ENCODE measurements at regions not wholly inside any gene's neighbourhood (a gene's known extent, or its start where the extent isn't known, plus 50 kb on each side); places are given as distances from the start of the nearest gene placed in this dataset.

DNA sequence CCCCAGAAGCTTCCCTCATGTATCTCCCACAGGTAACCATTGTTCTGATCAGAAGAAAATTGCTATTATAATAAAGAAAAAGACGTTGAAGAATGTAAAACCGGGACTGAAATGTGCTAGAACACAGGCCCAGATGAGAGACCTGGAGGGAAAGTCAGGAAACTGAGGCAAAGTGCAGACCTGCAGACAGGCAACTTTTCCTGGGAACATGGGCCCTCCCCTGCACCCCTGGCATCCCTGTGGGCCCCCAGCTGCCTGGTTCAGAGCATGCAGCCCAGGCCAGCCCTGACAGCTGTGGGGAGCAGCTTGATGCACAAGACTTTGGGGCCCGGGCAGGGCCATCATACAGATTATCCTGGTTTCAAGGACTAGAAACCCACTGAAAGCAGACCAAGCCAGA lies 212.2 kb downstream of the CDC5L start:
- H3K27me3 ChIP-seq (replicated peaks): no peaks in the 10 kb centered on the region
- DNase-seq: no peak
- TF ChIP-seq, protein P1, sequence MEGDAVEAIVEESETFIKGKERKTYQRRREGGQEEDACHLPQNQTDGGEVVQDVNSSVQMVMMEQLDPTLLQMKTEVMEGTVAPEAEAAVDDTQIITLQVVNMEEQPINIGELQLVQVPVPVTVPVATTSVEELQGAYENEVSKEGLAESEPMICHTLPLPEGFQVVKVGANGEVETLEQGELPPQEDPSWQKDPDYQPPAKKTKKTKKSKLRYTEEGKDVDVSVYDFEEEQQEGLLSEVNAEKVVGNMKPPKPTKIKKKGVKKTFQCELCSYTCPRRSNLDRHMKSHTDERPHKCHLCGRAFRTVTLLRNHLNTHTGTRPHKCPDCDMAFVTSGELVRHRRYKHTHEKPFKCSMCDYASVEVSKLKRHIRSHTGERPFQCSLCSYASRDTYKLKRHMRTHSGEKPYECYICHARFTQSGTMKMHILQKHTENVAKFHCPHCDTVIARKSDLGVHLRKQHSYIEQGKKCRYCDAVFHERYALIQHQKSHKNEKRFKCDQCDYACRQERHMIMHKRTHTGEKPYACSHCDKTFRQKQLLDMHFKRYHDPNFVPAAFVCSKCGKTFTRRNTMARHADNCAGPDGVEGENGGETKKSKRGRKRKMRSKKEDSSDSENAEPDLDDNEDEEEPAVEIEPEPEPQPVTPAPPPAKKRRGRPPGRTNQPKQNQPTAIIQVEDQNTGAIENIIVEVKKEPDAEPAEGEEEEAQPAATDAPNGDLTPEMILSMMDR (IDR thresholded peaks at IDR 0.05; ENCODE audit: low read depth, low read length, missing control alignments): no peak
- no peak overlapping the region for H3K27ac ChIP-seq
- in situ Hi-C loops (cut with HindIII; ENCODE audit: low pct_ligation_motif_present, low sequenced_read_pairs): no loop called here
- H3K4me3 ChIP-seq (ENCODE audit: low read depth, low read length): no peak overlapping the region
- no peaks in the 10 kb centered on the region for H3K36me3 ChIP-seq (replicated peaks)

DNA sequence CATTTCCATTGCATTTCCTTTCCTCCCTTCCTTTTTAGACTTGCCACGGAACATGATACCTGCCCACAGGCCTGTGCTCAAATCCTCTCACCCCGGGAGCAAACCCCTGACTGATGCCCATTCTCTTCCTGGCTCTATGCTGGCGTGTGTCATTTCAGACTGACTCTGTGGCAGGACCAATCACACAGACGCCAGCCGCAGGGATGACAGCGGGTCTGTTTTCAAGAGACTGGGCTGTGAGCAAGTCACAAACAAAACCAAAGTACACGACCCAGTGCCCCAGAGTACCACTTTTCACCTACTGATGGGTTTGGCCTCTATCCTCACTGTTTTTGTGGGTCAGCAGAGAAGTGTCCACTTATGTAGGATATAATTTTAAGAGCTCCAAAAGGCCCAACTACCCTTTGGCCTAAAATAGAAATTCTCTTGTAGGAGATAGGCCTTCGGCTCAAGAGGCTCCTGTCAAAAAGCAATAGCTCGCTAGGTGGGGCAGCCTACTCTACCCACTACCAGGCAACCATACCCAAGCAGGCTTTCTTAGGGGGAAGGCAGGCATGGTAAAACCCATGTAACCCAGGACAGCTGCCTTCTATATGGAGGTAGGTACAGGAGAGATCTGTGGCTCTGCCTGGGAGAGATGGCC lies 215.7 kb downstream of the CDC5L start:
- H3K36me3 ChIP-seq (replicated peaks): no peaks in the 10 kb centered on the region
- no peak overlapping the region for H3K4me3 ChIP-seq (ENCODE audit: low read depth, low read length)
- in situ Hi-C loops (cut with HindIII; ENCODE audit: low pct_ligation_motif_present, low sequenced_read_pairs): no loop called here
- H3K27ac ChIP-seq: no peak overlapping the region
- no peak for DNase-seq
- no peaks in the 10 kb centered on the region for H3K27me3 ChIP-seq (replicated peaks)
- TF ChIP-seq, protein P1 (IDR thresholded peaks at IDR 0.05; ENCODE audit: low read depth, low read length, missing control alignments): no peak

DNA sequence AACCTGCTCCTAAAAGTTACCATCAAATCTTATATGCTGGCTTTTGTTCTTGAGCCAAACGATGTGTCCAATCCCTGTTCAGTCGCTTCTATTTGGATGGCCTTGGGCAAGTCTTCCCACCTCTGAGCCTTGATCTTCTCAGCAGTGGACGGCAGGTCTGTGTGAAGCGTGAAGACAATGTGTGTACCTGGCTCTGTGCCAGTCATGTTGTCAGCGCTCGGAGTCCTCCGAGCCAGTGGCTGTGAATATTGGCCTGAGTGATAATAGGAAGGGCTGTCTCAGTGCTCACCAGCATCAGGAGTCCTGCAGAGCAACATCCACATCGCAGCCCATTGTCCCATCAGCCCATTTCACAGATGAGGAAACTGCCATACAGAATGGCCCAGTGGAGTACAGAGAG lies 219.0 kb downstream of the CDC5L start:
- no peak overlapping the region for H3K4me3 ChIP-seq (ENCODE audit: low read depth, low read length)
- in situ Hi-C loops (cut with HindIII; ENCODE audit: low pct_ligation_motif_present, low sequenced_read_pairs): no loop called here
- no peak for DNase-seq
- no peaks in the 10 kb centered on the region for H3K27me3 ChIP-seq (replicated peaks)
- no peaks in the 10 kb centered on the region for H3K36me3 ChIP-seq (replicated peaks)
- no peak overlapping the region for H3K27ac ChIP-seq
- TF ChIP-seq, protein P1 (IDR thresholded peaks at IDR 0.05; ENCODE audit: low read depth, low read length, missing control alignments): no peak

DNA sequence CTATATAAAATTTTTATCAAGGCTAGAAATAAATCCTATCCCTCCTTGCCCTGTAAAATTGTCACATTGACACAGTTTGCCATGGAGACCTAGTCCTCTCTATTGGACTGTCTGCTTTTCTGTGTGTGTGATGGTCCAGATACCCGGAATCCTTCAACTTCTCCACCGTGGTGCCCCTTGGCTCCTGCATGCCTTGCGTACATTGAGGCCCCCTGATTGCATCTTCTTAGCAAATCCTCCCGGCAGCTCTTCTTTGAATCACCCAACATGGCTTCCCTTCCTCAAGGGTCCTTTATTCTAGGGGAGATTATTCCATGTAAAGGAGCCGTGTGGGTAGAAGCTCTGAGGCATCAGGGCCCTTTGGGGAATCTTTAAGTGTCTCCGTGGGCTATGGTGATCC lies 219.5 kb downstream of the CDC5L start:
- TF ChIP-seq, protein P1 (IDR thresholded peaks at IDR 0.05; ENCODE audit: low read depth, low read length, missing control alignments): no peak
- in situ Hi-C loops (cut with HindIII; ENCODE audit: low pct_ligation_motif_present, low sequenced_read_pairs): no loop called here

DNA sequence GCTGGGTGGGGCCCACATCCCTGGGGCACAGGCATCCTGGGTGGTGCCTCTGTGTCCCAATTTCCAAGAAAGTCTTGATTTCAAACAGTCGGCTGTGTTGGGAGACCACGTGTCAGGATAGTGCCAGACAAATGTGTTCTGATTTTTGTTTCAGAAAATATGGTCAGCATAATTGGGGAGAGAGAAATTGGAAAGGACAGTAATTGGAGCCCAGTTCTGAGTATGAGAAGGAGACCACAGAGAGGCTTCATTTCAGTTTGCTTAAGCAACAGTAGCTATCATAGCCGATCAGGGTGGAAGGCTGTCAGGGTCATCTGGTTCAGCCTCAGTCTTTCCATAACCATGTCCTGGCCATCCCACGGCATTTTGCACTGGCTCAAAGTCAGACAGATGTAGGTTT lies 220.7 kb downstream of the CDC5L start:
- no peaks in the 10 kb centered on the region for H3K36me3 ChIP-seq (replicated peaks)
- TF ChIP-seq, protein P1 (IDR thresholded peaks at IDR 0.05; ENCODE audit: low read depth, low read length, missing control alignments): no peak
- no peak for DNase-seq
- in situ Hi-C loops (cut with HindIII; ENCODE audit: low pct_ligation_motif_present, low sequenced_read_pairs): no loop called here
- H3K4me3 ChIP-seq (ENCODE audit: low read depth, low read length): no peak overlapping the region
- no peak overlapping the region for H3K27ac ChIP-seq
- no peaks in the 10 kb centered on the region for H3K27me3 ChIP-seq (replicated peaks)

More for the DNA sequence above, 219.5 kb downstream of the CDC5L start:
- H3K27ac ChIP-seq: no peak overlapping the region
- DNase-seq: no peak
- H3K27me3 ChIP-seq (replicated peaks): no peaks in the 10 kb centered on the region
- H3K36me3 ChIP-seq (replicated peaks): no peaks in the 10 kb centered on the region
- no peak overlapping the region for H3K4me3 ChIP-seq (ENCODE audit: low read depth, low read length)

DNA sequence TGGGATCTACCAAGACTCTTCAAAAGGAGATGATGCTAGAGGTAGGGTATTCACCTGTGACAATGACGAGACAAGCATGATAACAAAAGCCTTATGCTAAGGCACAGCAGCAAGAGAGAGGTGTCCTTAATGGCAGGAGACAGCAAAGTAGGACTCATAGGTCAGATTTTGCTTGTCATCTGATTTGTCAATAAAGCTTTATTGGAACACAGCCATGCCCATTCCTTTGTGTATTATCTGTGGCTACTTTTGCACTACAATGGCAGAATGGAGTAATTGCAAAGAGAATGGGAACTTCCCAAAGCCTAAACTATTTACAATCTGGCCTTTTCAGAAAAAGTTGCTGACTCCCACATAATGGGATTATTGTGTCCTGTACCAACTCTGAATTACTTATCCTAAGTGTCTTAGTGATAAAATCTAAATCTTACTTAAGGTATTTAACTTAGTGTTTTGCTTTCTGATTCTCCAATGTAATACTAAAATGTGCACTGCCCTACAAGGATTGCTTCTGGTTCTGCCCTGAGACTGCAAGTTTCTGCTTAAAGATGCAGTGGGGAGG lies 221.6 kb downstream of the CDC5L start:
- Histone ChIP-seq H3K36me3 (replicated peaks) (no peaks in the 10 kb centered on the region), H3K27ac (no peak overlapping the region), H3K27me3 (replicated peaks) (no peaks in the 10 kb centered on the region), H3K4me3 (ENCODE audit: low read depth, low read length) (no peak overlapping the region)
- in situ Hi-C loops (cut with HindIII; ENCODE audit: low pct_ligation_motif_present, low sequenced_read_pairs): no loop called here
- DNase-seq: no peak
- TF ChIP-seq, protein P1 (IDR thresholded peaks at IDR 0.05; ENCODE audit: low read depth, low read length, missing control alignments): no peak
